NOMO-1 treated with dmso at 0.1 percent for 144 hours (cell line): ENCODE measurements at regions not wholly inside any gene's neighbourhood (a gene's known extent, or its start where the extent isn't known, plus 50 kb on each side); places are given as distances from the start of the nearest gene placed in this dataset.
"Not testable (repeated sequence)": the region's sequence is repeated elsewhere in the genome, so short reads cannot be mapped to it uniquely, and the experiment has no call there.

ENCODE experiments used
- DNase-seq: peaks from one replicate; lab custom pipeline; 2025; ENCODE audit not compliant: unreplicated experiment; lab: John Stamatoyannopoulos, UW

DNA sequence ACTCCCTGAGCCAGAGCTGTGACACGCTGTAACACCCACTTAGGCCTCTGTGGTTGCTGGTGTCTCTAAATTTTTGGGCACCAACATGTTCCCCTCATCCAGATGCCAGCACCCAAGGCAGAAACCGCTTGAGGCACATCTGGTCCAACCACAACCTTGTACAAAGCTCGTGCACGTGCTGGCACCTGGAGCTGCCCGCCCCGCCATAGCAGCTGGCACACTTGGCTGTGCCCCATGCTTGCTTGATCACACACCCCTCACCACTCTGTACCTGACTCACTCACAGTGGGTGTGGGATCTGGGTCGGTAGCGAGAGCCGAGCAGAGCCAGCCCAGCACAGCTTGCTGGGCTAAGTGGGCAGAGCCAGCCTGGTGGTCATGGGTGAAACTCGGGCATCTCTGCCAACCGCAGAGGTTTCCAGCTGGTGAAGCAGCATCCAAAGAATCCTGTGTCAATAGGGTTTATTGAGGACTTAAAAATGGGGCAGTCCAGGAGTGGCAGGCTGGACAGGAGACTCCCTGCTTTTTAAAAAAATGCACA is 1210.4 kb downstream of the TYW1 start:
- no peak for DNase-seq

DNA sequence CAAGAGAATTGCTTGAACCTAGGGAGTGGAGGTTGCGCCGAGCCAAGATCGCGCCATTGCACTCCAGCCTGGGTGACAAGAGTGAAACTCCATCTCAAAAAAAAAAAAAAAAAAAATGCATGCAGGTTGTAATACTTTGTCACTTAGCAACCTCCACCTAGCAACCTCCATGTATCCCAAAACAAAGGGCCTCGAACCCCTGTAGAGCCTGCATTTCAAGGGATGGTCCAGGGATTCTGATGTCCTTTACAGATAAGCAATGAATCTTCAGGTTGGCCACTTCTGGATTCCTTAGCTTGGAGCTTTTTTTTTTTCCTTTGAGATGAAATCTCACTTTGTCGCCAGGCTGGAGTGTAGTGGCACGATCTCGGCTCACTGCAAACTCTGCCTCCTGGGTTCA is 1211.0 kb downstream of the TYW1 start:
- no peak for DNase-seq

DNA sequence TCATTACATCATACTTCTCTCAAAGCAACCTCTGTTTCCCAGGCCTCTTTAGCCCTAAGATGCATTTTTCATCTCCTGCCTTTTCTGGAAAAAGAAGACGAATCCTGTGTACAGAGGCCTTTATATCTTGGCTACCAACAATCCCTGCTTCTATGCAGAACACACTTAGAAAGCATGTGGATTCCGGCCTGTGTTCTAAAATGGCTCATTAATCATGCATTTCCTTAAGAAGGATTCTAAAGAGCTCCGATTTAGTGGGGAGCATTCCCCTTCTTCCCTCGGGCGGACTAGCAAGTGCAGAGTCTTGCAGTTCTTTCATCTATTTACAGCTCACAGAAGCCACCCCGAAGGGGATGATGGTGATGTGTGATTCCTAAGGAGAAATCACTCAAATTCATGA is 1212.9 kb downstream of the TYW1 start:
- no peak for DNase-seq

DNA sequence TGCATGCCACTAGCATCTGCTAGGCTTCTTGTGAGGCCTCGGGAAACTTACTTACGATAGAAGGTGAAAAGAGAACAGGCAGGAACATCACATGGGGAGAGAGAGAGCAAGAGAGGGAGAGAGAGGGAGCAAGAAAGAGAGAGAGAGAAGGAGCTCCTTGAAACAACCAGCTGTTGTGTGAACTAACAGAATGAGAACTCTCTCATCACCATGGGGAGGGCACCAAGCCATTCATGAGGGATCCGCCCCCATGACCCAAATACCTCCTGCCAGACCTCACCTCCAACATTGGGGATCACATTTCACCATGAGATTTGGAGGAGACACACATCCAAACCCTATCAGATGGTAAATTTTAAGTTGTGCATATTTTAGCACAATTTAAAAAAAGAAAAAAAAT is 1217.2 kb downstream of the TYW1 start:
- no peak for DNase-seq

DNA sequence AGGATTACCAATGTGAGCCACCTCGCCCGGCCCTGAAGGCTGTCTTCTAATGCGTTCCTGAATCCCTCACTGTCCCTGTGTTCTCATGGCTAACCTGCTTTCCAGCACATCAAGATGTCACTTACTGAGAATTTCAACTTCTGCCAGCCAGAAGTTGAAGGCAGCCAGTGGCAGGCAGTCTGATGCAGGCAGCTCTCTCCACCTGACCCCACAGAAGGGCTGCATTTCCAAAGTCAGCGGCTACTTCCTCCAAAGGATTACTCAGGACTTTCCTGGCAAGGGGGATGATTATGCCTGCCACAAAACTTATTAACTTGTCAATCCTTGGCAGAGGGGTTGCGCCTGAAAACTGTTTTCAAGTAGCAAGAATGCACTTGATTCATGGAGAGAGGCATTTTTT is 1219.4 kb downstream of the TYW1 start:
- no peak for DNase-seq

DNA sequence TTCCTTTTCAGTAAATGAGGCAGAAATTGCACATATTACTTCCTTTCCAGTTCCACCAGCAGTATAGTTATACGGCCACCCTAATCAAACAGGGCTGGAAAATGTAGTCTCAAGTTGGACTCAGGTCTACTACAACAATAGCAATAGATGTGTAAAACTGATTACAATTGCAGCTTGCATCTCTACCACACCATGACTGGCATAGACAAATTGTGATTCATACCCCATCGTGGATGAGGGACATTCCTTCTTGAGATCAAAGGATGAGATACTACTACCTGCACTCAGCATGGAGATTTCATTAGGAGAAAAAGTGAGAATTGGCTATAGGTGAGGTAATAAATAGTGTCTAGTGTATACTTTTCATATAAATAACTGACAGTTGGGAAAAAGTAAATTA is 1220.8 kb downstream of the TYW1 start:
- DNase-seq: no peak

DNA sequence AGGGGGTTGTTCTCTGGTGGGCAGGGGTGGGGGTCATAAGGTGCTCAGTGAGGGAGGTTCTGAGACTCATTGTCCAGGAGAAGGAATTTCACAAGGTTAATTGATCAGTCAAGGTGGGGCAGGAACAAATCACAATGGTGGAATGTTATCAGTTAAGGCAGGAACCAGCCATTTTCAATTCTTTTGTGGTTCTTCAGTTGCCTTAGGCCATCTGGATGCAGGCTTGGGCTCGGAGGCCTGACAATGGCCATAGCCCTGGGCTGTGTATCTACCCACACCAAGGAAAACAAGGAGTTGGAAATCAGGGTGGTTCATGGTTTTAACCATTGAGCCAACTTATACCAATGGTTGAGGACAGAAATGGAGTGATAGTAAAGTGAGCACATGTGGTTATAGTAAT is 1221.8 kb downstream of the TYW1 start:
- DNase-seq: no peak

DNA sequence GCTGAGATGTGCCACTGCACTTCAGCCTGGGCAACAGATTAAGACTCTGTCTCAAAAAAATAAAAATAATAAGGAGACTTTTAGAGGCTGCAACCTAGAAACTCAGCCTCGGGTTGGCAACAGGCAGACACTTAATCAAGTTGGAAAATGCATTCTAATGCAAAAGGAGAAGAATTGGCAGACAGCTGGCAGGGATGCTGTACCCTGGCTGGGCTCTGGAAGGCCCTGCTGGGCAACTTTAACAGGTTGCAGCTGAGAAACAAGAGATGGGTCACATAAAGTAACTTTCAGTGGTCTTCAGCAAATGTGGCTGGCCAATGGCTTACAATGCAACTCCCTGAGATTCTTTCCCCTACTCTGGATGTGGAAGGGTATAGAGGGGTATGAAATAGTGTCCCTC is 1225.7 kb downstream of the TYW1 start:
- no peak for DNase-seq

DNA sequence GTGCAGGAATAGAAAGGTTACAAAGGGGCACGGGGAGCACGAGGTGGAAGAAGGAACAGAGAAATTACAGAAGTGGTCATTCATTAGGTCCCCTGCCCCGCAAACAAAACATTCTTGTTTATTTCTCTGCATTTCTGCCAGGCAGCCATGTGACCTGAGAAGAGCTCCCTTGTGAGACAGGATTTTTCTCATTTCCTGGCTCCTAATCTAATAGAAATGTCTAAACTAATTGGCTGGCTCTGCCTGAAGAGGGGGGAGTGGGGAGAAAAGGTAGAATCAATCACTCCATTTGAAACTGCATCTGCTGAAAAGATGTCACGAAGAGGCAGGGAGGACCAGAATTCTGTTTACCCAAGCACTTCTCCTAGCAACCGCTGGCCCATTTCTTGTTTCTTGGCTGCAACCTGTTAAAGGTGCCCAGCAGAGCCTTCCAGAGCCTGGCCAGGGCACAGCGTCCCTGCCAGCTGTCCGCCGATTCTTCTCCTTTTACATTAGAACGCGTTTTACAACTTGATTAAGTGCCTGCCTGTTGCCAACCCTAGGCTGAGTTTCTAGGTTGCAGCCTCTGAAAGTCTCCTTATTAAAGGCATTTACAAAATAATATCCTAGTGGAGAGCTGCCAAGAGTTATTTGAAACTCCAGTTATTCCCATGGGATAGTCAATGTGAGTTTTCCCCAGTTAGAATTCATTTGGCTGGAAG is 1227.6 kb downstream of the TYW1 start:
- DNase-seq: no peak

DNA sequence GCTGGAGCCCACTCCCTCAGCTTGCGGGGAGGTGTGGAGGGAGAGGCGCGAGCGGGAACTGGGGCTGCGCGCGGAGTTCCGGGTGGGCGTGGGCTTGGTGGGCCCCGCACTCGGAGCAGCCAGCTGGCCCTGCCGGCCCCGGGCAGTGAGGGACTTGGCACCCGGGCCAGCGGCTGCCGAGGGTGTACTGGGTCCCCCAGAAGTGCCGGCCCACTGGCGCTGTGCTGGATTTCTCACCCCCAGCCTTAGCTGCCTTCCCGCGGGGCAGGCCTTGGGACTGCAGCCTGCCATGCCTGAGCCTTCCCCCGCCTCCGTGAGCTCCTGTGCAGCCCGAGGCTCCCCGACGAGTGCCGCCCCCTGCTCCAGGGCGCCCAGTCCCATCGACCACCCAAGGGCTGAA is 1234.4 kb downstream of the TYW1 start:
- not testable (repeated sequence) for DNase-seq

DNA sequence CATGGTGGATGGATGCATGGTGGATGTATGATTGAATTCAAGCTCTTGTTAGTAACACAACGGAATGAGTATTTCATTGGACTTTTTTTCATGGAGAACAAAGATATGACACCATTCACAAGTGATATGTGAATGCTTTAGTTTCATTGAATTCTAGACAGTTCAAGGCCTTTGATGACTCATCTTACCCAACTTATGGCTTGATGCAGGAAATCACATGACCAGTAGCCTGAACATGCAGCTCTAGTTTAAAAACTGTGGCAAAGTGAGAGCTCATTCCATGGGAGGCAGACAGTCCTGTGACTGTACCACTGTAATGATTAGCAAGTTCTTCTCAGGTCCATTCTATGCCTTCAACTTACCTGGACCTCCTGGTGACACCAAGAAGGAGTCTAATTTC is 1239.3 kb downstream of the TYW1 start:
- DNase-seq: no peak

DNA sequence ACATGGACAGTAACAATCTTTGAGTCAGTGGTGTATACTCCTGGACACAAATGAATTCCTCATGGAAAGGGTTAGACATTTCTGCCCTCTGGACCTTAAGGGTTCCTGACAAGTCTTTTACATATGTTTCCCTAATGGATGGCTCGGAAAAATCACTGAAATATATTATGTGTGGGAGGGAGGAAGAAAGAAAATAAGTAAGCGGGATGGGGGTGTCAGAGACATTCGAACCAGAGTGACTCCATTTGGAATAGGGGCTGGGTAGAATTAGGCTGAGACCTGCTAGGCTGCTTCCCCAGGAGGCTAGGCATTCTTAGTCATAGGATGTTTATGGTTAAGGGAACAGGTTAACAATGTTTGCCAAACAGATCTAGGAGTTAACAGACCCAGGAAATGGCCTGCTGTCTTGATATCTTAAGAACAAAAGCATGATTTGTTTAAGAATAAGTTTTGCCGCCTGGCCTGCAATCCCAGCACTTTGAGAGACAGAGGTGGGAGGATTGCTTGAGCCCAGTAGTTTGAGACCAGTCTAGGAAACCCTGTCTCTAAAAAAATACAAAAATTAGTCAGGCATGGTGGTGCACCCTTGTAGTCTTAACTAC is 1241.7 kb downstream of the TYW1 start:
- no peak for DNase-seq

DNA sequence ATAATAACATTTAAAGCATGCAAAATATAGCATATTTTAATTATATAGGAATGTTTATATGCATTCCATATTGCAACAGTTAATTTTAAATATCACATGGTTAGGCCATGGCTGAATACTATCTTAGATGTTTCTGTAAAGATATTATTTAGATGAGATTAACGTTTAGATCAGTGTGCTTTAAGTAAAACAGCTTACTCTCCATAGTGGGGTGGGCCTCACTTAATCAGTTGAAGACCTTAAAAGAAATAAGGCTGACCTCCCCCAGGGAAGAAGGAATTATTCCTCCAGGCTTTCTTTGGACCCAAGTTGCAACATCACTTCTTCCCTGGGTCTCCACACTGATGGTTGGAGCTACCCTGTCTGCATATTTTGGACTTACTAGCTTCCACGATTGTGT is 1246.5 kb downstream of the TYW1 start:
- DNase-seq: no peak

DNA sequence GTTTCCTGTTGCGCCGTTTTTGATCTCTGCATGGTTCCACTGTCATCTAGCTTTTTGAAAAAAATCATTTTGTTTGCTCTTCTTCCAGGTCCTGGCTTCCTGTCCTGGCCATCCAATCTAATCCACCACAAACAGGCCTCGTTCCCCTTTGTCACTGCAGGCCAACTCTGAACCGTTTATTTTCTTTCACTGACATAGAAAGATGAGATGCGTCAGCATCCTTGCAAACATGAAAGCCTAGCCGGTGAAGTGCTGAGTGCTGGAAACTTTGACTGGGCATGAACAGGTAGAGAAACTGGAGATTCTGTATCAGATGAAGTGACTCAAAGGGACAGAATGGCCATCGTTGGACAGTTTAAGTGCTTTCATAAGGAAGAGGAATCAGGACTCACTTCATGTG is 1247.8 kb downstream of the TYW1 start:
- no peak for DNase-seq

DNA sequence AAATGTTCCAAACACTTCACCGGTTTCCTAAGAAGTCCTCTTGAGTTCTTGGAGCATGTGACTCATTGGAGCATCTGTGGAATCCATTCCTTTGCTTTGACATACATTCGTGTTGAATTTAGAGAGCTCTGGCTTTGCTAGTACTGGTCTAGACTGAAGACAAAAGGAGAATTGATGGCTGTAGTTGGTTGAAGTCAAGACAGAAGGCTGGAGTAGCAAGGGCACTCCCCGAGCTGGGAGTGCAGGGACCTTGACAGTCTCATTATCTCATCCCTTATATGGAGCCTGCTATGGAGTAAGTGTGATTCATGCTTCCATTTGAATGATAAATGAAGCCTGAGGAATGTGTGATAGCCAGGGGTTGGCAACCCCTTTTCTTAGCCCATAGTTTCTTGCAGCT is 1249.1 kb downstream of the TYW1 start:
- DNase-seq: no peak

DNA sequence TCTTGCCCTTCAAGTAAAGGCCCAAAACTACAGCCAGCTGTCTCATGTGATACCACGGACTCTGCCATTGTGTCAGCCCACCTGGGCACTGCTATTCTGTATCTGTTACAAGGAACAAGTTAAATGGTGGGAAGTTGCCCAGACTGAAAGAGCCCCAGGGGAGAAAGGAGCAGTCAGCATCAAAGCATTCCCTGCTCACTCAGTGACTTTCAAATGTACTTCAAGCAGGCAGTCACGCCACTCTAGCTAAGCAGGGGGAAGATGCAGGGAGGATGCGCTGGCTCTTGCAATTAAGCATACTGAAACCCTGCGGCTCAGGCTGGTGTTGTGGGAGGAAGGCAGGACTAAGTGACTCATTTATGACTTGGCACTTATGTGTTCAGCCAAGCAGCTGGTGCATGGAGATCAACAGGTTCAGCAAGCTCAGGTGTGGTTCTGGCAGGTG is 1249.6 kb downstream of the TYW1 start:
- no peak for DNase-seq

DNA sequence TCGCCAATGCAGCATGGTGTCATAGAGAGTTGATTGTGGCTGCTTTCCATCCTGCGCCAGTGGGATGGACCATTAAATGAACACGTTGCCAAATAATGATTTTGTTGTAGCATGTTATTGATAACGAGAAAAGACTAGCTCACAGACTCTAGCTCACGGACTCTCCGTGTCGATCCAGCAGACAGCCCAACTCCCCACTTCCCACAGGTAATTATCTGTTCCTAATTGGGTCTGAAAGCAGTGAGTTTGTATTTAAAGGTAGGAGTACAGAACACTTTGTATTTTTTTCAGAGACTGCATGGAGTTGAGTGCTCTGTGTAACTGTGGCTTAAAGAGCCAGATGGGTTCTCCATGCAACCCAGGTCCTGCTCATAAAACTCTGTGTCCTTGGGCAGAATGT is 1250.5 kb downstream of the TYW1 start:
- DNase-seq: no peak

DNA sequence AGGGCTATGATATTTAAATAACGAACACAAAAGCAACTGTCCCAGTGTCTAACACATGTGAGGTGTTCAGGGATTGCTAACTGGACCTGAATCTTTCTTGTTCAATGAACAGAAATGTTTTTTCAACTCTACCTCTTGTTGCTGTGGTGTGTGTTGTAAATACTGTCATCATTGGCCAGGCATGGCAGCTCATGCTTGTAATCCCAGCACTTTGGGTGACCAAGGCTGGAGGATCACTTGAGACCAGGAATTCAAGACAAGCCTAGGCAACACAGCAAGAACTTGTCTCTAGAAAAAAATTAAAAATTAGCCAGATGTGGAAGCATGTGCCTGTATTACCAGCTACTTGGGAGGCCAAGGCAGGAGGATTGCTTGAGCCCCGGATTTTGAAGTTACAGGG is 1250.9 kb downstream of the TYW1 start:
- DNase-seq: no peak

DNA sequence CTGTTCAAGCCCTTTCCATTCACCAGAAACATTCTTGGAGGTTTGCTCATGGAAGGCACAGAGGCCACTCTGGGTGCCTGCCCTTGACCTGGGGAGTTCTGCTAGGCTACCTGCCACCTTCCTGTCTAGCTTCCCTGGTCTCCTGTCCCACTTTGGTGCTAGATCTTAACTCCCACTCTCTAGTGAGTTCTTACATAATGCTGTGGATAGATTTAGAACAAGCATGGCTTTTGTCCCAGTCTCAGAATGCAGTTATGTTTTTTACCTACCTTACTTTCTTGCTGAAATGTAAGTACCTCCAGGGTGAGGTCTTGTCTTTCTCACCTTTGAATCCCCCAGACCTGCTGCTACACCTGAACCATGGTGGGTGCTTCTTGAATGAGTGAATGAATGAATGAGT is 1252.3 kb downstream of the TYW1 start:
- DNase-seq: no peak

DNA sequence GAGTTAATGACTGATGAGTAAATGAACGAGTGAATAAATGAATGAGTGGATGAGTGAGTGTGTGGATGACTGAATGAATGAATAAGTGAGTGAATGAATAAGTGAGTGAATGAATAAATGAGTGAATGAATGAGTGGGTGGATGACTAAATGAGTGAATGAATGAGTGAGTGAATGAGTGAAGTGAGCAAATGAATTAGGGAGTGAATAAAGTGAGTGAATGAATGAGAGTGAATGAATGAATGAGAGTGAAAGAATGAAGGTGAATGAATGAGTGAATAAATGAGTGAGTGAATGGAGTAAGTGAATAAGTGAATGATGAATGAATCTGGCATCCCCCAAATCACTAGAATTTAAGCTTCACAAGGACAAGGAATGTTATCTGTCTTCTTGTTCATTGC is 1253.0 kb downstream of the TYW1 start:
- DNase-seq: no peak

DNA sequence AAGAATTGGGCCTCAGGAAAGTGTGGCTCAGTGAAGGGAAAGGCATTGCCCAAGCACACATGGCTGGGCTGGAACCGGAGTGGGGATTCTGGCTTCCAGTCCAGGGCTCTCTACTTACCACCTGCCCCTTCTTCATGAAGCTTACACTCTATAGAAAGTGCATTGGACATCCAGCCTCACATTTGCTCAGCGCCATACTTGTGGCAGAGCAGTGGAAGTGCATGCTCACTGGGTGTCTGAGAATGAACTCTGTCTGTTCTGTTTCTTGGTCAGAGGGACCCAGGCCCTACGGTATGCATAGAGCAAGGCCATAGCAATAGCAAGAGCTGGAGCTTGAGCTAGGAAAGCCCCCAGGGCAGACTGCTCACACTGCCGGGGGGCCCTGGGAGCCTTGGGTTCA is 1253.5 kb downstream of the TYW1 start:
- no peak for DNase-seq

DNA sequence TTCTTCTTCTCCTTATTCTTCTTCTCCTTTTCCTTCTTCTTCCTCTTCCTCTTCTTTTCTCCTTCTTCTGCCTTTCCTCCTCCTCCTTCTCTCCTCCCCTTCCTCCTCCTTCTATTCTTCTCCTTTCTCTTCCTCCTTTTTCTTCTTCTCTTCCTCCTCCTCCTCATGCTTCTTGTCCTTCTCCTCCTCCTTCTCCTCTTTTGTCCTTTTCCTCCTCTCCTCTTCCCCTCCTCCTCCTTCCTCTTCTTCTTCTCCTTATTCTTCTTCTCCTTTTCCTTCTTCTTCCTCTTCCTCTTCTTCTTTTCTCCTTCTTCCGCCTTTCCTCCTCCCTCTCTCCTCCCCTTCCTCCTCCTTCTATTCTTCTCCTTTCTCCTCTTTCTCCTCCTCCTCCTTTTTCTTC is 1258.2 kb downstream of the TYW1 start:
- not testable (repeated sequence) for DNase-seq

DNA sequence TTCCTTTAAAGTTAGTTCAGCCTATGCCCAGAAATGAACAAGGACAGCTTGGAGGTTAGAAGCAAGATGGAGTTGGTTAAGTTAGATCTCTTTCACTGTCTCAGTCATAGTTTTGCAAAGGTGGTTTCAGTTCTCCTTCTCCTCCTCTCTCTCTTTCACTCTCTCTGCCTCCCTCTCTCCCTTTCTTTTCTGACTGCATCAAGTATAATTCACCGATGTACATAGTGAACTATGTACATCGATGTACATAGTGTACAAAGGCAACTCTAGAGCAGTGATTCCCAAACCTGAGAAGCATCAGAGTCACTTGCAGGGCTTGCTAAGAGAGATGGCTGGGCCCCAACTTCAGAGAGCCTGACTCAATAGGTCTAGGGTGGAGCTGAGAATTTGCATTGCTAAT is 1259.7 kb downstream of the TYW1 start:
- DNase-seq: no peak
